Smooth muscle cell (in vitro differentiated cells): ENCODE measurements at regions not wholly inside any gene's neighbourhood (a gene's known extent, or its start where the extent isn't known, plus 50 kb on each side); places are given as distances from the start of the nearest gene placed in this dataset.

Source experiments
- DNase-seq: peaks from one replicate; lab custom pipeline; 2025; ENCODE audit not compliant: unreplicated experiment; lab: John Stamatoyannopoulos, UW
- H2AFZ ChIP-seq: fragments of 200-600 bp; sonication (generic); 2 replicates; pipeline ENCODE4 v1.6.0; 2016; ENCODE audit warnings: antibody characterized with exemption, low read depth, mild to moderate bottlenecking
- H3F3A ChIP-seq: fragments of 200-600 bp; sonication (generic); 2 replicates; pipeline ENCODE4 v1.6.0; 2017; ENCODE audit warnings: antibody characterized with exemption, low read depth
- H3K27ac ChIP-seq: fragments of 200-600 bp; sonication (generic); 2 replicates; pipeline ENCODE4 v1.5.1; 2016; ENCODE audit warnings: low read depth, mild to moderate bottlenecking
- H3K27me3 ChIP-seq: fragments of 200-600 bp; sonication (generic); 2 replicates; pipeline ENCODE4 v1.6.1; 2016; ENCODE audit warnings: low read depth, mild to moderate bottlenecking
- H3K36me3 ChIP-seq: fragments of 200-600 bp; sonication (generic); 2 replicates; pipeline ENCODE4 v1.5.1; 2016; ENCODE audit warnings: low read depth
- H3K4me1 ChIP-seq: fragments of 200-600 bp; sonication (generic); 2 replicates; pipeline ENCODE4 v1.5.1; 2016; ENCODE audit warnings: low read depth
- H3K4me2 ChIP-seq: fragments of 200-600 bp; sonication (generic); 2 replicates; pipeline ENCODE4 v1.6.0; 2016; ENCODE audit warnings: mild to moderate bottlenecking
- H3K4me3 ChIP-seq: fragments of 200-600 bp; sonication (generic); 2 replicates; pipeline ENCODE4 v1.5.1; 2016; ENCODE audit warnings: mild to moderate bottlenecking
- H3K79me2 ChIP-seq: fragments of 200-600 bp; sonication (generic); 2 replicates; pipeline ENCODE4 v1.6.0; 2016; ENCODE audit warnings: low read depth, mild to moderate bottlenecking
- H3K9ac ChIP-seq: fragments of 200-600 bp; sonication (generic); 2 replicates; pipeline ENCODE4 v1.6.0; 2016; ENCODE audit warnings: low read depth
- H3K9me3 ChIP-seq: fragments of 200-600 bp; sonication (generic); replicated peaks from 2 replicates; pipeline ENCODE4 v1.5.1; 2016; ENCODE audit warnings: low read depth
- H4K20me1 ChIP-seq: fragments of 200-600 bp; sonication (generic); 2 replicates; pipeline ENCODE4 v1.6.0; 2016; ENCODE audit warnings: low read depth
- WGBS: methylation state at CpG from one replicate; pipeline ENCODE4 v1.1.7; 2016; ENCODE audit warnings: low lambda C conversion rate; 5-methylcytosine and 5-hydroxymethylcytosine counted together
- TF ChIP-seq, protein P1 (sequence below): fragments of 200-600 bp; sonication (generic); IDR thresholded peaks from 2 replicates; pipeline ENCODE4 v1.5.1; 2017; ENCODE audit warnings: borderline replicate concordance, mild to moderate bottlenecking, antibody characterized with exemption; ENCODE audit not compliant: insufficient read depth, poor library complexity, severe bottlenecking

DNA sequence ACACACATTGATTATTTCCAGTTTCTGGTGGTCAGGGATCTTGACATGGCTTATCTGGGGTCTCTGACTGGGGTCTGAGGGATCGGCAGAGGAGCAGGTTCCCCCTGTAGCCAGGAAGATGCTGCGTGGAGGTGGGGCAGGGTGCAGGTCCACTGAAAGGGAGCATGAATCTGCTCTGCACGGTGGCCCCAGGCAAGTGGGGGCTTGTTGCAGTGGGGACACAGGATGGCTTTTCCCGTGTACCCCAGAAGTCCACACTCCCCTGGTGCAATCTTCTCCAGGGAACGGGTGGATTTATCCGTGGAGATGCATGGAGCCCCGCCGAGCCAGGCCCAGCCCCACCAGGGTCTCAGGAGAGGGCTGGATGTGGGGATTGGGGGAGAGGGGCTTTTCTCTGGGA is 210.4 kb upstream of the C14orf180 start:
- H4K20me1 ChIP-seq: no peaks in the 10 kb centered on the region
- H3F3A ChIP-seq: no peaks in the 10 kb centered on the region
- TF ChIP-seq, protein P1, sequence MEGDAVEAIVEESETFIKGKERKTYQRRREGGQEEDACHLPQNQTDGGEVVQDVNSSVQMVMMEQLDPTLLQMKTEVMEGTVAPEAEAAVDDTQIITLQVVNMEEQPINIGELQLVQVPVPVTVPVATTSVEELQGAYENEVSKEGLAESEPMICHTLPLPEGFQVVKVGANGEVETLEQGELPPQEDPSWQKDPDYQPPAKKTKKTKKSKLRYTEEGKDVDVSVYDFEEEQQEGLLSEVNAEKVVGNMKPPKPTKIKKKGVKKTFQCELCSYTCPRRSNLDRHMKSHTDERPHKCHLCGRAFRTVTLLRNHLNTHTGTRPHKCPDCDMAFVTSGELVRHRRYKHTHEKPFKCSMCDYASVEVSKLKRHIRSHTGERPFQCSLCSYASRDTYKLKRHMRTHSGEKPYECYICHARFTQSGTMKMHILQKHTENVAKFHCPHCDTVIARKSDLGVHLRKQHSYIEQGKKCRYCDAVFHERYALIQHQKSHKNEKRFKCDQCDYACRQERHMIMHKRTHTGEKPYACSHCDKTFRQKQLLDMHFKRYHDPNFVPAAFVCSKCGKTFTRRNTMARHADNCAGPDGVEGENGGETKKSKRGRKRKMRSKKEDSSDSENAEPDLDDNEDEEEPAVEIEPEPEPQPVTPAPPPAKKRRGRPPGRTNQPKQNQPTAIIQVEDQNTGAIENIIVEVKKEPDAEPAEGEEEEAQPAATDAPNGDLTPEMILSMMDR: no peak
- no peak overlapping the region for H3K9ac ChIP-seq
- H3K9me3 ChIP-seq: no peaks in the 10 kb centered on the region
- no peaks in the 10 kb centered on the region for H3K27me3 ChIP-seq
- no peak overlapping the region for H3K4me3 ChIP-seq
- no peaks in the 10 kb centered on the region for H3K4me1 ChIP-seq
- no peak overlapping the region for H3K27ac ChIP-seq
- 89% methylated on average over 8 of the region's 8 CpGs for WGBS
- H2AFZ ChIP-seq: no peak overlapping the region
- H3K79me2 ChIP-seq: no peaks in the 10 kb centered on the region
- no peaks in the 10 kb centered on the region for H3K36me3 ChIP-seq
- DNase-seq: no peak
- no peak overlapping the region for H3K4me2 ChIP-seq

DNA sequence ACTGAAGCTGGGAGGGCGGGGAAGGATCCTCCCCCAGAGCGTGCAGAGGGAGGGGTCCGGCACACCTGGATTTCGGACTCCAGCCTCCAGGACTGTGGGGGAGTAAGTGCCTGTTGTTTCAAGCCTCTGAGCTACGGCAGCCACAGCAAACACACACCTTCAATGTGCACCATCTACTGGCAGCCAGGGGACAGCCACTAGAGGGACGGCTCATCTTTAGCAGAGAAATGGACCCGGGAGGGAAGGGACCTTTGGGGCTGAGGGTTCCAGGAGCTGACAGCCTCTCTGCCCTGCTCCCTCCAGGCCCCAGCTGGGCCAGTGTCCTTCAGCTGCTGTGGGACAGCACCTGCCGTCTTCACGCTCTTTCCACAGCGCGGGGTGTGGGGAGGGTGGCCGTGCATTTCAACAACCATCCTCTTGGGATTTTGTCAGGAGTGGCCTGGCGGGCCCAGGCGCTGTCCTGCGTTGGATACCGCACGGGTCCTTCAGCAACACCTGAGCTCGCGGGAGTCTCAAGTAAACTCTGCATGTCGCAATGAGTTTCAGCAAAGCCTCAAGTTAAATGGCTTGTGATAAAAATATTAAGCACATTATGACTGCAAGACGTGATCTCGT is 209.2 kb upstream of the C14orf180 start:
- no peak for DNase-seq
- no peaks in the 10 kb centered on the region for H4K20me1 ChIP-seq
- TF ChIP-seq, protein P1: peak; percentile 25
- H3K27me3 ChIP-seq: no peaks in the 10 kb centered on the region
- H3K27ac ChIP-seq: no peak overlapping the region
- H3K36me3 ChIP-seq: no peaks in the 10 kb centered on the region
- no peaks in the 10 kb centered on the region for H3K4me1 ChIP-seq
- 75% methylated on average over 22 of the region's 22 CpGs for WGBS
- no peak overlapping the region for H3K4me2 ChIP-seq
- H3K9me3 ChIP-seq: no peaks in the 10 kb centered on the region
- H3F3A ChIP-seq: no peaks in the 10 kb centered on the region
- H3K4me3 ChIP-seq: no peak overlapping the region
- no peak overlapping the region for H2AFZ ChIP-seq
- H3K9ac ChIP-seq: no peak overlapping the region
- H3K79me2 ChIP-seq: no peaks in the 10 kb centered on the region

DNA sequence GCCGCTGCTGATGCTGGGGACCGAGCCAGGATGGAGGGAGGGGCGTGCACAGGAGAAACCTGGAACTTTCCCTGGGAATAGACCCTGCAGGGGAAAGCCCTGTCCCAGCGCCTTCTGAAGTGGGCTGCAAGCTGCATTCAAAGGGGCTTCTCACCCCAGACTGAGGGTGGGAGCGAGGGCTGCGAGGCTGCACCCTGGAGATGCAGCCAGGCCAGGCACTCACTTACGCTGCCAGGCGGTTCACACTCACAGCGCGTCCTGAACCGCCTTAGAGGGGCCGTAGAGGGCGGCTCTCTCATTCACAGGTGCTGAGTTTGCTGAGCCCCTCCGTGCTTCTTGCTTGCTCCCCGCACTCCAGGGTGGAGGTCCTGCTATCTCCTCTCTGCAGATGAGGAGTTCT is 208.5 kb upstream of the C14orf180 start:
- Histone ChIP-seq H2AFZ (no peak overlapping the region), H3K4me3 (no peak overlapping the region), H3K4me1 (no peaks in the 10 kb centered on the region), H3K9ac (no peak overlapping the region), H3K27ac (no peak overlapping the region), H3K9me3 (no peaks in the 10 kb centered on the region), H3K27me3 (no peaks in the 10 kb centered on the region), H3F3A (no peaks in the 10 kb centered on the region), H4K20me1 (no peaks in the 10 kb centered on the region), H3K4me2 (no peak overlapping the region), H3K79me2 (no peaks in the 10 kb centered on the region), H3K36me3 (no peaks in the 10 kb centered on the region)
- 94% methylated on average over 15 of the region's 15 CpGs for WGBS
- no peak for DNase-seq
- TF ChIP-seq, protein P1: no peak

DNA sequence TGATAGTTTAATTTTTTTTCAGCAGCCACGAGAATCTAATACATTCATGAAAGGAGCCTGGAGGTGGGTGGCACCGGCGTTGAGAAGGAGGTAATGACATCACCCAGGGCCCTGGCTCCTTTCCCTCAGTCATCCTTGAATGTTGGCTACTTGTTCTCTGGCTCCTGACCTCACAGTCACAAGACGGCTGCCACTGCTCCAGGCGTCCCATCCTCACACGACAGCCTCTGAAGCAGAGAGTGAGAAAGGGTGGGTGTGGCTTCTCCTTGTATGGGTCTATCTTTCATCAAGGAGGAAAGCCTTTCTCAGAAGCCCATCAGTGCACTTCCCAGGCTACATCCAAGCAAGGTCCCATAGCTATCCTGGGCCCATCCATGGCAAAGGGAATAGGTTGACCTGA is 207.6 kb upstream of the C14orf180 start:
- H3K4me3 ChIP-seq: no peak overlapping the region
- no peak overlapping the region for H3K27ac ChIP-seq
- H3K4me1 ChIP-seq: no peaks in the 10 kb centered on the region
- TF ChIP-seq, protein P1: no peak
- H3F3A ChIP-seq: no peaks in the 10 kb centered on the region
- H2AFZ ChIP-seq: no peak overlapping the region
- no peaks in the 10 kb centered on the region for H3K9me3 ChIP-seq
- no peaks in the 10 kb centered on the region for H3K27me3 ChIP-seq
- DNase-seq: no peak
- H4K20me1 ChIP-seq: no peaks in the 10 kb centered on the region
- H3K4me2 ChIP-seq: no peak overlapping the region
- 96% methylated on average over 6 of the region's 6 CpGs for WGBS
- H3K9ac ChIP-seq: no peak overlapping the region
- no peaks in the 10 kb centered on the region for H3K36me3 ChIP-seq
- H3K79me2 ChIP-seq: no peaks in the 10 kb centered on the region
